ENCODE measurements at regions not wholly inside any gene's neighbourhood (a gene's known extent, or its start where the extent isn't known, plus 50 kb on each side); places are given as distances from the start of the nearest gene placed in this dataset.
A peak's percentile ranks its signal among the peaks of the same experiment; 100 is the strongest.

GRCh38 chr6:22059126-22059525, 237.7 kb downstream of the PRL start:
- no peak for DNase-seq

- no peak for DNase-seq
These were observed 236.9 kb downstream of the PRL start for GRCh38 chr6:22059946-22060345.

GRCh38 chr6:22062807-22063408, 233.9 kb downstream of the PRL start:
- no peak for DNase-seq

- no peak for DNase-seq
These were observed 232.3 kb downstream of the PRL start for GRCh38 chr6:22064558-22064957.

- peak; percentile 72 to 74 for DNase-seq
These were observed 229.7 kb downstream of the PRL start for GRCh38 chr6:22067122-22067521.

GRCh38 chr6:22067671-22068070, 229.2 kb downstream of the PRL start:
- DNase-seq: no peak

GRCh38 chr6:22068561-22069305, 228.1 kb downstream of the PRL start:
- DNase-seq: no peak

GRCh38 chr6:22069306-22069800, 227.5 kb downstream of the PRL start:
- DNase-seq: no peak

- peak; percentile 55 to 70 for DNase-seq
These were observed 225.4 kb downstream of the PRL start for GRCh38 chr6:22071270-22072041.

GRCh38 chr6:22072949-22073348, 223.9 kb downstream of the PRL start:
- DNase-seq: no peak

GRCh38 chr6:22073516-22074198, 223.2 kb downstream of the PRL start:
- DNase-seq: no peak

- no peak for DNase-seq
These were observed 218.5 kb downstream of the PRL start for GRCh38 chr6:22078288-22078687.

- no peak for DNase-seq
These were observed 217.9 kb downstream of the PRL start for GRCh38 chr6:22078802-22079545.

- DNase-seq: no peak
These were observed 217.1 kb downstream of the PRL start for GRCh38 chr6:22079783-22080182.

- DNase-seq: no peak
These were observed 215.1 kb downstream of the PRL start for GRCh38 chr6:22081709-22082108.

GRCh38 chr6:22082218-22082617, 214.6 kb downstream of the PRL start:
- no peak for DNase-seq

- no peak for DNase-seq
These were observed 213.7 kb downstream of the PRL start for GRCh38 chr6:22083119-22083518.

- no peak for DNase-seq
These were observed 208.7 kb downstream of the PRL start for GRCh38 chr6:22087960-22088706.

GRCh38 chr6:22091424-22091948, 205.3 kb downstream of the PRL start:
- no peak for DNase-seq

- no peak for DNase-seq
These were observed 201.0 kb downstream of the PRL start for GRCh38 chr6:22095836-22096235.
